NCI-H748 treated with DMSO at 0.1 percent for 48 hours (cell line): ENCODE measurements at regions not wholly inside any gene's neighbourhood (a gene's known extent, or its start where the extent isn't known, plus 50 kb on each side); places are given as distances from the start of the nearest gene placed in this dataset.

ENCODE experiments used
- DNase-seq: peaks from one replicate; lab custom pipeline; 2025; lab: John Stamatoyannopoulos, UW

GRCh38 chr15:95319242-95319641 is 1011.3 kb upstream of the NR2F2 start:
- DNase-seq: no peak

- DNase-seq: no peak
Observed at GRCh38 chr15:95323796-95324195, 1006.7 kb upstream of the NR2F2 start.

- DNase-seq: no peak
Observed at GRCh38 chr15:95324656-95325055, 1005.8 kb upstream of the NR2F2 start.

- DNase-seq: no peak
Observed at GRCh38 chr15:95325763-95326404, 1004.6 kb upstream of the NR2F2 start.

GRCh38 chr15:95326431-95327182 is 1003.9 kb upstream of the NR2F2 start:
- DNase-seq: no peak

- DNase-seq: no peak
Observed at GRCh38 chr15:95327183-95327525, 1003.3 kb upstream of the NR2F2 start.

GRCh38 chr15:95327661-95328060 is 1002.8 kb upstream of the NR2F2 start:
- no peak for DNase-seq

GRCh38 chr15:95328559-95328958 is 1001.9 kb upstream of the NR2F2 start:
- no peak for DNase-seq

- DNase-seq: no peak
Observed at GRCh38 chr15:95329362-95329761, 1001.1 kb upstream of the NR2F2 start.

GRCh38 chr15:95341686-95342085 is 988.8 kb upstream of the NR2F2 start:
- DNase-seq: no peak

GRCh38 chr15:95345867-95346266 is 984.6 kb upstream of the NR2F2 start:
- no peak for DNase-seq

GRCh38 chr15:95346721-95347475 is 983.6 kb upstream of the NR2F2 start:
- DNase-seq: no peak

- DNase-seq: no peak
Observed at GRCh38 chr15:95347837-95348236, 982.7 kb upstream of the NR2F2 start.

GRCh38 chr15:95350908-95351307 is 979.6 kb upstream of the NR2F2 start:
- no peak for DNase-seq

- no peak for DNase-seq
Observed at GRCh38 chr15:95352631-95353187, 977.8 kb upstream of the NR2F2 start.

- no peak for DNase-seq
Observed at GRCh38 chr15:95353512-95353911, 977.0 kb upstream of the NR2F2 start.

- no peak for DNase-seq
Observed at GRCh38 chr15:95359966-95360365, 970.5 kb upstream of the NR2F2 start.

- no peak for DNase-seq
Observed at GRCh38 chr15:95362306-95362705, 968.2 kb upstream of the NR2F2 start.

GRCh38 chr15:95363646-95364045 is 966.9 kb upstream of the NR2F2 start:
- no peak for DNase-seq

- no peak for DNase-seq
Observed at GRCh38 chr15:95365511-95366107, 964.9 kb upstream of the NR2F2 start.

GRCh38 chr15:95368191-95368590 is 962.3 kb upstream of the NR2F2 start:
- no peak for DNase-seq
